GM19328 (cell line): ENCODE measurements at regions not wholly inside any gene's neighbourhood (a gene's known extent, or its start where the extent isn't known, plus 50 kb on each side); places are given as distances from the start of the nearest gene placed in this dataset.
"Not testable (repeated sequence)": the region's sequence is repeated elsewhere in the genome, so short reads cannot be mapped to it uniquely, and the experiment has no call there.

ENCODE experiments used
- ATAC-seq: cut with Tn5 transposase; IDR thresholded peaks from one replicate; pipeline ENCODE4 v1.9.1; 2021; ENCODE audit warnings: mild to moderate bottlenecking, moderate library complexity; ENCODE audit not compliant: unreplicated experiment

- no peak for ATAC-seq
These were observed 883.2 kb upstream of the PIK3C3 start for GRCh38 chr18:41071826-41072225.

DNA sequence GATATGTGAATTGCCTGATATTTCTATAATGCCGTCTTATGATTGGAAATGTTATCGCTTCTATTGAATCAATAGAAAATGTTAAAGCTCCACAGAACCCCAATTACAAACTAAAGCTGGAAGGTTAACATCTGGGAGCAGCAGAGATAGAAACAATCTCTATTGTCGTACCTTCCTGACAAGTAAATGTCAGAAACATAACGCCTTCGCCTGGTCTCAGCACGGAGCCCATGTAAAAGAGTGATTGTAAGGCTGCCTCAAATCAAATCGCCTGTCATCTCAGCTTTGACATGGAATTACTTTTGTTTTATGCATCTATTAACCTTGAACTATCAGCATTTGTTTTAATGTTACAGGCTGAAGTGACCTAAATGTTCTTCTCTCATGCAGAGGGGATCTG, 885.9 kb upstream of the PIK3C3 start:
- no peak for ATAC-seq

- no peak for ATAC-seq
These were observed 890.1 kb upstream of the PIK3C3 start for GRCh38 chr18:41064916-41065315.

GRCh38 chr18:41060967-41061366, 894.1 kb upstream of the PIK3C3 start:
- ATAC-seq: no peak

GRCh38 chr18:41059126-41059415, 896.0 kb upstream of the PIK3C3 start:
- ATAC-seq: no peak

- ATAC-seq: no peak
These were observed 896.5 kb upstream of the PIK3C3 start for GRCh38 chr18:41058351-41059125.

- no peak for ATAC-seq
These were observed 902.4 kb upstream of the PIK3C3 start for GRCh38 chr18:41052625-41053024.

- not testable (repeated sequence) for ATAC-seq
These were observed 908.8 kb upstream of the PIK3C3 start for GRCh38 chr18:41046250-41046649.

- no peak for ATAC-seq
These were observed 911.2 kb upstream of the PIK3C3 start for GRCh38 chr18:41043876-41044275.

- no peak for ATAC-seq
These were observed 912.2 kb upstream of the PIK3C3 start for GRCh38 chr18:41042866-41043265.

GRCh38 chr18:41038071-41038470, 917.0 kb upstream of the PIK3C3 start:
- ATAC-seq: no peak

GRCh38 chr18:41036346-41036745, 918.7 kb upstream of the PIK3C3 start:
- no peak for ATAC-seq

GRCh38 chr18:41034413-41034812, 920.6 kb upstream of the PIK3C3 start:
- no peak for ATAC-seq

- ATAC-seq: no peak
These were observed 929.4 kb upstream of the PIK3C3 start for GRCh38 chr18:41025666-41026065.

DNA sequence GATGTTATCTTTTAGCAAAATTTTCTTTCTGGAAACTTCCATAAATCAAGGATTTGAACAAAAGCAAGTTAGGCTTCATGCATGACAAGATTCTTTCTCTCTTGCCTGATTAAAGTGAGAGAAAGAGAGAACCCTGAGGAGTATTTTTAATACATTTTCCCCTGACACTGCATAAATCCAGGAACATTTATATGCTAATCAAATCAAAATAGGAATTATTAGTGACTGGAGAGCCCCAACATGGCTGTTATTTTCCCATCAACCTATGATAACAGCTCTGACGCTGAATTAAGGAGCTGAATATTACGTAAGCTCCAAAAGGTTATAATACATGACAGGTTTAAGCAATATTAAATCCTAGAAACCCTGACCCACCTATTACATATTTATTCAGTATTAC, 930.2 kb upstream of the PIK3C3 start:
- ATAC-seq: no peak

DNA sequence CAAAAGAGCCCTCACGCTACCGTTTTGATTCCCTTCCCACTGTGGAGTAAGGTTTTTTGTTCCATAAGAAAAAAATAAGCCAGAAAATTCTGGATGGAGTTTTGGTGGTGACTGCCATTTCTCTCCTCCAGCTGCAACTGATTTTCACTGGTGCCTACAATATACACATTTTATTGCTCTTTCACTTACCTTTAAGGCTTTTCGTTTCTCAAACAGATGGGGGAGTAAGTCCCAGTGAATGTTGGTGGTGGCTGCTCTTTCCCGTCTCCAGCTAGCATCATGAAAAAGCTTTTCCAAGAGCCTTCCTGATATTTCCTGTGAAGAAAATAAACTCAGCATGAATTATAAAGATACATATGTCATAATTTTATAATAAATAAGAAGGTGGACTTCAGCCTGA, 932.5 kb upstream of the PIK3C3 start:
- no peak for ATAC-seq

DNA sequence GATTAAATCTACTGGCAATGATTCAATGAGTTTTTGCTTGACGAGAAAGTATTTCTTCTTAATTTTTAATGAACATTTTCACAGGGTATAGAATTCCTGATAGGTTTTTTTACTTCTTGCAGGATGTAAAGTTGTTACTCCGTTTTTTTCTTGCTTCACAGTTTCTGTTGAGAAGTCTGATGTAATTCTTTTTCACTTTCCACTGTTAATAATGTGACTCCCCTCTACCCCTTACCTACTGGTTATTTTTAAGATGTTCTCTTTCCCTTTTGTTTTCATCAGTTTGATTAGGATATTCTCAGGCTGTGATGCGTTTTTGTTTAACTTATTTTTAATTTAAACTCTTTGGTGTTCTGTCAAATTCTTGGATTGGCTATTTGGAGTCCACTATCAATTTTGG, 933.9 kb upstream of the PIK3C3 start:
- ATAC-seq: no peak

- no peak for ATAC-seq
These were observed 942.8 kb upstream of the PIK3C3 start for GRCh38 chr18:41012194-41012593.

GRCh38 chr18:41009926-41010325, 945.1 kb upstream of the PIK3C3 start:
- no peak for ATAC-seq

DNA sequence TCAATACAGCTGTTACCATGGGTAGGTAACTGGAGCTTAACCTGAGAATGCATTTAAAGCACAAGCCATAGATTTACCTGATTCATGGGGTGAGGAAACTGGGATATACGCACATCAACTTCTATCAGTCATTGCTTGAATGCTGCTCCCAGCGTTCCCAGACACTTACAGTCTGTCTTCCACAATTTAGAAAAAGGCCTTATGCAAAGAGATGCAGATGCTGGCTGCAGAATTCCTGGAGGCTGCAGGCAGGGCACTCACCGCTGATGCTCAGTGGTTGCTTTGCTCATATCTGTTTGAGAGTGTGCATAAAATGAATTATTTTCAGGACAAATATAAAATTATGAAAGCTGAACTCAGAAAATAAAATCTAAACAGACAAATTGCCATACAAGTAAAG, 950.7 kb upstream of the PIK3C3 start:
- no peak for ATAC-seq

- ATAC-seq: no peak
These were observed 959.5 kb upstream of the PIK3C3 start for GRCh38 chr18:40995529-40995928.

- ATAC-seq: no peak
These were observed 961.7 kb upstream of the PIK3C3 start for GRCh38 chr18:40993363-40993762.

- no peak for ATAC-seq
These were observed 967.5 kb upstream of the PIK3C3 start for GRCh38 chr18:40987581-40987980.
